ENCODE measurements at regions not wholly inside any gene's neighbourhood (a gene's known extent, or its start where the extent isn't known, plus 50 kb on each side); places are given as distances from the start of the nearest gene placed in this dataset.

GRCh38 chr2:151118269-151118668 lies 143.4 kb downstream of the RBM43 start:
- H3K9me3 ChIP-seq, result no peaks in the 10 kb centered on the region
- H4K20me1 ChIP-seq, result no peaks in the 10 kb centered on the region
- no peak overlapping the region for H3K27ac ChIP-seq
- H3K9ac ChIP-seq, result no peak overlapping the region
- no peak overlapping the region for H3K4me3 ChIP-seq
- TF ChIP-seq Cebpa-rat (IDR thresholded peaks at IDR 0.05), result no peak
- no peaks in the 10 kb centered on the region for H3K27me3 ChIP-seq
- peaks cover 9% of the 10 kb centered on the region; the same call in 1 of the 2 replicates for H3K4me1 ChIP-seq
- H3K4me2 ChIP-seq, result no peak overlapping the region
- no peaks in the 10 kb centered on the region for H3K36me3 ChIP-seq

DNA sequence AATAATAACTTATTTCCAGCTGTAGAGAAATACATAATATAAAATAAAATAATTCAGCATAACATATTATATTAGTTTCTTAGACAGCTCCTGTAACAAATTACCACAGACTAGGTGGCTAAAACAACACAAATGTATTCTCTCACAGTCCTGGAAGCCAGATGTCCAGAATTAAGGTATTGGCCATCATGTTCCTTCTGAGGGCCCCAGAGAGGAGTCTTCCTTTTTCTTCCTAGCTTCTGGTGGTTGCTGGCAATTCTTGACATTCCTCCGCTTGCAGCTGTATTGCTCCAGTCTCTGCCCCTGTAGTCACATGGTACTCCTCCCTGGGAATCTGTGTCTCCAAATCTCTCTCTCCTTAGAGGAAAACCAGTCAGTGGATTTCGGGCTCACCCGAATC lies 146.8 kb downstream of the RBM43 start:
- Histone ChIP-seq H4K20me1 (no peaks in the 10 kb centered on the region), H3K36me3 (no peaks in the 10 kb centered on the region), H3K9me3 (no peaks in the 10 kb centered on the region), H3K27ac (no peak overlapping the region), H3K9ac (no peak overlapping the region), H3K4me2 (no peak overlapping the region), H3K4me1 (peaks cover 9% of the 10 kb centered on the region; the same call in 1 of the 2 replicates), H3K27me3 (no peaks in the 10 kb centered on the region), H3K4me3 (no peak overlapping the region)
- no peak for TF ChIP-seq Cebpa-rat (IDR thresholded peaks at IDR 0.05)

DNA sequence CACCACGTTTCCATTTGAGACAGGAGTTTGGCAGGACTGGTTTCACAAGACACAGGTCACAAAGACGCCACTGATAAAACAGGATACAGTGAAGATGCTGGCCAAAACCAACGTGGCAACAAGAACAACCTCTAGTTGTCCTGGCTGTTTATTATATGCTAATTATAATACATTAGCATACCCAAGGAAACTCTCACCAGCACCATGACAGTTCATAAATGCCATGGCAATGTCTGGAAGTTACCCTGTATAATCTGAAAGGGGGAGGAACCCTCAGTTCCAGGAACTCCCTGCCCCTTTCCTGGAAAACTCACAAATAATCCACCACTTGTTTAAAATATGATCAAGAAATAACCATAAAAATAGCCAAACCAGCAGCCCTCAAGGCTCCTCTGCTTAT lies 148.3 kb downstream of the RBM43 start:
- TF ChIP-seq Cebpa-rat (IDR thresholded peaks at IDR 0.05), result no peak
- no peaks in the 10 kb centered on the region for H3K9me3 ChIP-seq
- H3K4me3 ChIP-seq, result no peak overlapping the region

GRCh38 chr2:151111599-151112278 lies 149.9 kb downstream of the RBM43 start:
- Histone ChIP-seq H3K27me3 (no peaks in the 10 kb centered on the region), H3K9ac (no peak overlapping the region), H3K9me3 (no peaks in the 10 kb centered on the region), H3K4me1 (peaks cover 9% of the 10 kb centered on the region; the same call in 1 of the 2 replicates), H3K4me2 (no peak overlapping the region), H3K27ac (no peak overlapping the region), H4K20me1 (no peaks in the 10 kb centered on the region), H3K4me3 (no peak overlapping the region), H3K36me3 (no peaks in the 10 kb centered on the region)
- no peak for TF ChIP-seq Cebpa-rat (IDR thresholded peaks at IDR 0.05)

More for the DNA sequence above, 148.3 kb downstream of the RBM43 start:
- H3K9ac ChIP-seq, result no peak overlapping the region
- H3K36me3 ChIP-seq, result no peaks in the 10 kb centered on the region
- H3K27me3 ChIP-seq, result no peaks in the 10 kb centered on the region
- peaks cover 9% of the 10 kb centered on the region; the same call in 1 of the 2 replicates for H3K4me1 ChIP-seq
- no peaks in the 10 kb centered on the region for H4K20me1 ChIP-seq
- no peak overlapping the region for H3K27ac ChIP-seq
- no peak overlapping the region for H3K4me2 ChIP-seq

- Histone ChIP-seq H3K9ac (no peak overlapping the region), H3K36me3 (no peaks in the 10 kb centered on the region), H4K20me1 (no peaks in the 10 kb centered on the region), H3K27me3 (no peaks in the 10 kb centered on the region), H3K4me3 (no peak overlapping the region), H3K27ac (no peak overlapping the region), H3K9me3 (no peaks in the 10 kb centered on the region), H3K4me1 (no peaks in the 10 kb centered on the region), H3K4me2 (no peak overlapping the region)
- TF ChIP-seq Cebpa-rat (IDR thresholded peaks at IDR 0.05), result no peak
Observed at GRCh38 chr2:151106805-151107506, 154.7 kb downstream of the RBM43 start.

- Histone ChIP-seq H3K27ac (no peak overlapping the region), H3K36me3 (no peaks in the 10 kb centered on the region), H3K9me3 (no peaks in the 10 kb centered on the region), H3K4me2 (no peak overlapping the region), H3K9ac (no peak overlapping the region), H3K27me3 (no peaks in the 10 kb centered on the region), H4K20me1 (no peaks in the 10 kb centered on the region), H3K4me3 (no peak overlapping the region), H3K4me1 (no peaks in the 10 kb centered on the region)
- TF ChIP-seq Cebpa-rat (IDR thresholded peaks at IDR 0.05), result no peak
Observed at GRCh38 chr2:151103551-151103950, 158.1 kb downstream of the RBM43 start.

DNA sequence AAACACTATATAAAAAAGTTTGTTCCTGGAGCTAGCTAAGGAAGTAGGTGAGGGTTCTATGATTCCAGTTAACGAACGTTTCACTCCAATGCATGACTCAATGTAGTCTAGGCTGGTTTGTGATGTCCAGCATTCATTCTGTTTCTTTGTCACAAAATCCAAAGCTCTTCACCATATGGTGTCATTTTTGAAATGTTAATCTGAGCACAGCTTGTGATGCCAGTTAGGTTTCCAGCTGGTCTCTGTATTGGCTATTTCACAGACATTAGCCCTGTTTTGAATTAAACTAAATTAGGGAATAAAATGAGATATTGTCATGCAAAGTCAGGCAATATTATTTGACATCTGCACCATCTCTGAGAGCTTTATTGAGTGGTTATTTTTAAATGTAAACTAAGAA lies 159.4 kb downstream of the RBM43 start:
- no peaks in the 10 kb centered on the region for H3K9me3 ChIP-seq
- no peak overlapping the region for H3K4me3 ChIP-seq
- peaks cover 2% of the 10 kb centered on the region; the same call in 1 of the 2 replicates for H3K4me1 ChIP-seq
- H3K4me2 ChIP-seq, result no peak overlapping the region
- no peak overlapping the region for H3K27ac ChIP-seq
- no peaks in the 10 kb centered on the region for H4K20me1 ChIP-seq
- H3K9ac ChIP-seq, result no peak overlapping the region
- H3K36me3 ChIP-seq, result no peaks in the 10 kb centered on the region
- H3K27me3 ChIP-seq, result no peaks in the 10 kb centered on the region
- no peak for TF ChIP-seq Cebpa-rat (IDR thresholded peaks at IDR 0.05)

DNA sequence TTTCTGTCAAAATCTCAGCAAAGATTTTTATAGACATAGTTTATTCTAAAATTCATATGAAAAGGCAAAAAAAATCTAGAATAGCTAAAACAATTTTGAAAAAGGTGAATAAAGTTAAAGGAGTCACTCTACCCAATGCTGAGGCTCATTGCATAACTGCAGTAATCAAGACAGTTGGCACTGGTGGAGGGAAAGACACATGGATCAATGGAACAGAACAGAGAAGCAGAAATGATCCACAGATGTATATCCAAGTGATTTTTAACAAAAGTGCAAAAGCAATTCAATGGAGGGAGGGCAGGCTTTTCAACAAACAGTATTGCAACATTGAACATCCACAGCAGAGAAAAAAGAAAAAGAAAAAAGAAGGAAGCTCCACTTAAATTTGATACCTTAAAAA lies 162.8 kb downstream of the RBM43 start:
- Histone ChIP-seq H3K4me3 (no peak overlapping the region), H4K20me1 (no peaks in the 10 kb centered on the region), H3K4me2 (no peak overlapping the region), H3K36me3 (no peaks in the 10 kb centered on the region), H3K27me3 (no peaks in the 10 kb centered on the region), H3K27ac (no peak overlapping the region), H3K4me1 (peaks cover 30% of the 10 kb centered on the region), H3K9me3 (peaks cover 5% of the 10 kb centered on the region; the same call in 1 of the 2 replicates), H3K9ac (no peak overlapping the region)
- no peak for TF ChIP-seq Cebpa-rat (IDR thresholded peaks at IDR 0.05)

- peaks cover 5% of the 10 kb centered on the region; the same call in 1 of the 2 replicates for H3K9me3 ChIP-seq
- peaks cover 30% of the 10 kb centered on the region for H3K4me1 ChIP-seq
- H3K4me3 ChIP-seq, result no peak overlapping the region
- H3K9ac ChIP-seq, result no peak overlapping the region
- no peaks in the 10 kb centered on the region for H3K36me3 ChIP-seq
- TF ChIP-seq Cebpa-rat (IDR thresholded peaks at IDR 0.05), result no peak
- no peaks in the 10 kb centered on the region for H3K27me3 ChIP-seq
- no peaks in the 10 kb centered on the region for H4K20me1 ChIP-seq
- no peak overlapping the region for H3K27ac ChIP-seq
- no peak overlapping the region for H3K4me2 ChIP-seq
Observed at GRCh38 chr2:151097895-151098294, 163.8 kb downstream of the RBM43 start.

DNA sequence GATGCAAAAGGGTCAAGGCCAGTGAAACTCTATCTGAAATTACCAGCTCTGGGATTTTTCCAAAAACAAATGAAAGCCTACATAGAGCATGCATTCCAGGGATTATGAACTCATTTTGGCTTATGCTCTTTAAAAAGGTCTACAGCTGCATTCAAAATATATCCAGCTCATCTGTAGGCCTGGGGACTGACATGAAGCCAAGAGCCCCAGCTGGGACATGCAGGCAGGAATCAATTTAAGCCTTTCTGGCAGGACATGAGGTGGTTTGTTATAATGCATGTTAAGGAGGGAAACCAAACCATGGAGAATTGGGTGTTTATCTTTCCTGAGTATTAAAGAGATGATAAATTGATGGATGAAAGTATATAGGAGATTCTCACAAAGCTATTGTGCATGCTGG lies 164.5 kb downstream of the RBM43 start:
- no peaks in the 10 kb centered on the region for H4K20me1 ChIP-seq
- H3K9me3 ChIP-seq, result peaks cover 5% of the 10 kb centered on the region; the same call in 1 of the 2 replicates
- no peak for TF ChIP-seq Cebpa-rat (IDR thresholded peaks at IDR 0.05)
- peaks cover 30% of the 10 kb centered on the region for H3K4me1 ChIP-seq
- H3K36me3 ChIP-seq, result no peaks in the 10 kb centered on the region
- no peak overlapping the region for H3K27ac ChIP-seq
- no peaks in the 10 kb centered on the region for H3K27me3 ChIP-seq
- no peak overlapping the region for H3K9ac ChIP-seq
- no peak overlapping the region for H3K4me3 ChIP-seq
- no peak overlapping the region for H3K4me2 ChIP-seq

Measured in BLaER1 (cell line).